ENCODE measurements at regions not wholly inside any gene's neighbourhood (a gene's known extent, or its start where the extent isn't known, plus 50 kb on each side); places are given as distances from the start of the nearest gene placed in this dataset.

DNA sequence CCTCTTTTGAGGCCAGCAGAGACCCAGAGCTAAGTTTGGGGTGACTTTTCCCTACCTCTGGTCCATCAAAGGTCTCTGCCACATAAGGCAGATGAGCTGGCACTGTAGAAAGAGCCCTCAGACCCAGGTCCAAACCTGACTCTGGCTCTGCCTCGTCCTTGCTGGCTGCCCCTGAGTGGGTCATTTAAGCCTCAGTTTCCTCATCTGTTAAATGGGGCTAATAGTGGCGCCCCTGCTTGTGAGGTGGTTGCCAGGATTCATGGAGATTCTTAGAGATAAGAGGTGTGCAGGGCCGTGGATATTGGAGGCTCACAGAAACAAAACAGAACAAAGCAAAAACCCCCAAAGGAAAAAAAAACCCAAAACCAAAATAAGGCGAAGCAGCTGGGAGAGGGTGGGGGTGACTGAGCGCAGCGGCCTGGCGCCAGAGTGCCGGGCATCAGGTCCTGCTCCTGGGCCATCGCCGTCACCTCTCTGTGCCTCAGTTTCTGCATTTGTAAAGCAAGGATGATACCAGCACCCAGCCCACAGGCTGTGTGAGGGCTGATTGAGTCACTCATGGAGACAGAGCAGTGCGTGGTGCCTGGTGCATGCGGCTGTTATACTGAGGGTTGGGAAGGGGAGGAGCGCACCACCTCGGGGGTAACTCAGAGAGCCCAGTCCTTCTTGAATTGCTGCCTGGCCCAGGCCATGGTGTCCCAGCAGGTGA is 133.8 kb upstream of the PTPN1 start:
- H3K27me3 ChIP-seq: no peaks in the 10 kb centered on the region
- no peak overlapping the region for H3K4me3 ChIP-seq
- no peaks in the 10 kb centered on the region for H3K9me3 ChIP-seq
- DNase-seq (ENCODE audit: low spot score in 2 of 2): no peak
- peaks cover 6 to 9% of the 10 kb centered on the region in 2 donors for H3K4me1 ChIP-seq
- TF ChIP-seq POLR2A (IDR thresholded peaks at IDR 0.05) (no peak), POLR2AphosphoS5 (IDR thresholded peaks at IDR 0.05) (no peak)
- TF ChIP-seq, protein P1, sequence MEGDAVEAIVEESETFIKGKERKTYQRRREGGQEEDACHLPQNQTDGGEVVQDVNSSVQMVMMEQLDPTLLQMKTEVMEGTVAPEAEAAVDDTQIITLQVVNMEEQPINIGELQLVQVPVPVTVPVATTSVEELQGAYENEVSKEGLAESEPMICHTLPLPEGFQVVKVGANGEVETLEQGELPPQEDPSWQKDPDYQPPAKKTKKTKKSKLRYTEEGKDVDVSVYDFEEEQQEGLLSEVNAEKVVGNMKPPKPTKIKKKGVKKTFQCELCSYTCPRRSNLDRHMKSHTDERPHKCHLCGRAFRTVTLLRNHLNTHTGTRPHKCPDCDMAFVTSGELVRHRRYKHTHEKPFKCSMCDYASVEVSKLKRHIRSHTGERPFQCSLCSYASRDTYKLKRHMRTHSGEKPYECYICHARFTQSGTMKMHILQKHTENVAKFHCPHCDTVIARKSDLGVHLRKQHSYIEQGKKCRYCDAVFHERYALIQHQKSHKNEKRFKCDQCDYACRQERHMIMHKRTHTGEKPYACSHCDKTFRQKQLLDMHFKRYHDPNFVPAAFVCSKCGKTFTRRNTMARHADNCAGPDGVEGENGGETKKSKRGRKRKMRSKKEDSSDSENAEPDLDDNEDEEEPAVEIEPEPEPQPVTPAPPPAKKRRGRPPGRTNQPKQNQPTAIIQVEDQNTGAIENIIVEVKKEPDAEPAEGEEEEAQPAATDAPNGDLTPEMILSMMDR (IDR thresholded peaks at IDR 0.05): no peak
- H3K36me3 ChIP-seq: no peaks in the 10 kb centered on the region
- intact Hi-C loops (cut with DNase I; ENCODE audit: low total_unique reads): no loop called here
- H3K27ac ChIP-seq: peak overlapping the region; percentile 36 to 72

DNA sequence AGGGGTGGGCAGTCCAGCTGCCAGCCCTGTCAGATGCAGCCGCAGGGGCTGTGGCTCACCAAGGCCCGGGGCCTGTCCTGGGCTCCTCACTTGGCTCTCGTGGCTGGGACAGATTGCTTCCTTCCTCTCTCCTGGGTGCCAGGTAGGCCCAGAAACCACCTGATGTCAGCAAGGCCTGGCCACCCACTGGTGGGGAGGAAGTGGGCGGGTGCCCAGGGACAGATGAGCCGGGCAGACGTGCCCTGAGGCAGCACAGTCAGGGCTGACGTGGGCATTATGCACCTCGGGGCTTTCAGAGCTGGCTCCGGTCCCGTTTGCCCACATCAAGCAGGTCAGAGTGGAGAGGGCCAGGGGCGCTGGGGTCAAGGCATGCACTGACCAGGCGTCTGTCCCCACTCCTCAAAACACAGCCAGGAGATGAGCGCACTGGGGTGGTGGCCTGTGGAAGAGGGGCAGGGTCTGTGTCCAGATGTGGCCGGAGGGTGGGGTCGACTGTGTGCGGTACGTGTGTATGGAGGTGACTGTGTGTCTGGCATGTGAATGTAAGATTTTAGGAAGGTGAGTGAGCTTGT is 133.2 kb upstream of the PTPN1 start:
- DNase-seq (ENCODE audit: low spot score in 2 of 2): no peak
- intact Hi-C loops (cut with DNase I; ENCODE audit: low total_unique reads): no loop called here

DNA sequence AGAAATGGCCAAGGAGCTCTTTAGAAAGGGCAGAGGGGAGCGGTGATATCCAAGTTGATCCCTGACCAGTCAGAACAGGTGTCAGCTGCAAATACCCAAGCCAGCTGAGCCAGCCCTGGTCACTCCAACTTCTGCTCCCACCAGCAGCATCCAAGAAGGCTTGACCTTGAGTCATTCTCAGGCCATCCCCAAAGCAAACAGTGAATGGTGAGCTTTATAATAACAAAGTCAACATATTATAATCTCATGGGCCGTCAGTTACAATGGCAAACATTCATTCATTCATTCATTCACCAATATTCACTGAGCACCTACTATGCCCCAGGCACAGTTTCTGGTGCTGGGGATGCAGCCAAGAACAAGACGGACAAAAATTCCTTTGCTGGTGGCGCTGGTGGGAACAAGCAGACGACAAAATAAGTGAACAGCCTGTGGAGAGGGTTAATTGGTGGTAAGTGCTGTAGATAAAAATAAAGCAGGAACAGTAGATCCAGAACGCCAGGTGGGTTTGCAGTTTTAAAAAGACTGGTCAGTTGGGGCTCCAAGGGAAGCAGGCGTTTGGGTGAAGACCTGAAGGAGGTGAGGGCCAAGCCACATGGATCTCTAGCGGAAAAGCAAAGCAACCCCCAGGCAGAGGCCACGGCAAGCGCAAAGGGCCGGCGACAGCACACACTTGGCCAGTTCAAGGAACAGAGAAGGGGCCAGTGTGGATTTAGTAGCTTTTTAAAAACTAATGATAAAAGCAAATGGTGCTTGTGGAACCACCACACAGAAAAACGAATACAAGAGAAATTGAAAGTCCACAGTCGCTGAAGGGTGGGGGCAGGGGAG is 131.8 kb upstream of the PTPN1 start:
- H3K36me3 ChIP-seq: no peaks in the 10 kb centered on the region
- H3K4me3 ChIP-seq: peak overlapping the region; percentile 17 to 52 (median 24)
- no peak for DNase-seq (ENCODE audit: low spot score in 2 of 2)
- no peak for TF ChIP-seq POLR2A (IDR thresholded peaks at IDR 0.05)
- TF ChIP-seq POLR2AphosphoS5 (IDR thresholded peaks at IDR 0.05): no peak
- TF ChIP-seq, protein P1 (IDR thresholded peaks at IDR 0.05): no peak
- H3K4me1 ChIP-seq: peaks cover 6 to 9% of the 10 kb centered on the region in 2 donors
- no peaks in the 10 kb centered on the region for H3K27me3 ChIP-seq
- H3K27ac ChIP-seq: peak overlapping the region; percentile 90
- intact Hi-C loops (cut with DNase I; ENCODE audit: low total_unique reads): no loop called here
- no peaks in the 10 kb centered on the region for H3K9me3 ChIP-seq

More for the DNA sequence above, 133.2 kb upstream of the PTPN1 start:
- no peaks in the 10 kb centered on the region for H3K36me3 ChIP-seq
- H3K4me3 ChIP-seq: no peak overlapping the region
- H3K27me3 ChIP-seq: no peaks in the 10 kb centered on the region
- no peaks in the 10 kb centered on the region for H3K9me3 ChIP-seq
- peak overlapping the region; percentile 36 to 72 for H3K27ac ChIP-seq
- no peak for TF ChIP-seq POLR2AphosphoS5 (IDR thresholded peaks at IDR 0.05)
- TF ChIP-seq, protein P1 (IDR thresholded peaks at IDR 0.05): no peak
- no peak for TF ChIP-seq POLR2A (IDR thresholded peaks at IDR 0.05)
- H3K4me1 ChIP-seq: peaks cover 6 to 9% of the 10 kb centered on the region in 2 donors

DNA sequence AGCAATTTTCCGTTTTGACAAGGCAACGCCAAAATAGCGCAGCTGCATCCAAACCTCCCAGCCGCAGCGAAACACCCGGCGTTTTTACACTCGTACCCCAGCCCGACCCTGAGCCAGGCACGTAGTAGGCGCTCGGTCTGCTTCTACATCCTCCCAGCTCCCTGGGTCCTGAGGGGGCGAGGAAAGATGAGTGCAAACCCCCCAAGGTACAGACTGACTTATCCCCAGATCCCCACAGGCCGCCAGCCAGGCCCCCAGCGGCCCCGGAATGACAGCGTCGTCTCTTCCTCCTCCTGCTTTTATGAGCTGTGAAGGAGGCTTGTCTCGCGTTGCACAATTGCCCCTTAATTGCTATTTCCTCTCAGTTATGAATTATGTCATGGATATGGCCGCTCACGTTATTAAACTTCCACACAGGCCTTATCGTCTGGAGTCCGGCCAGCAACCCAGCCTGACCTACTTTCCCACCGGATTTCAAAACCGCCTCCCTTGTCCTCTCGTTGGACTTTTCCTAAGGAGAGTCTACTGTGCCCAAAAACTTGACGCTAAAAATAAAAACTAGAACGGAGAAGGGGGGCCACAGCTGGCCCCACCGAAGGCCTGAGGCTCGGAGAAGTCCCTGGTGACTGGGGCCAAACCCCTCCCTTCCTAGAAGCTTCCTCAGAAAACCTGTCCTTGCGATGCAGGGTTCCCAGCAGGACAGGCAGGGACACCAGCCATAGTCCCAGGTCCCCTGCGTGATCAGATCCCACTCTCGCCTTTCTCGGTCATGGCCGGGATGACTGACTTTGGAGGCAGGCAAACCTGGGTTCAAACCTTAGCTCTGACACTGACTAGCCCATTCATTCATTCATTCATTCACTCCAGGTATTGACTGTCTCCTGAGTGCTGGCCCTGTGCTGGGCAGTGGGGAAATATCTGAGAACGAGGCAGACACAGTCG is 130.9 kb upstream of the PTPN1 start:
- Histone ChIP-seq H3K27ac (peak overlapping the region; percentile 90), H3K4me3 (peak overlapping the region; percentile 17 to 52 (median 24)), H3K4me1 (peaks cover 6 to 9% of the 10 kb centered on the region in 2 donors), H3K36me3 (no peaks in the 10 kb centered on the region), H3K9me3 (no peaks in the 10 kb centered on the region), H3K27me3 (no peaks in the 10 kb centered on the region)
- TF ChIP-seq POLR2A (IDR thresholded peaks at IDR 0.05): peak; percentile 82
- peak; percentile 74 to 95 (median 89) for TF ChIP-seq POLR2AphosphoS5 (IDR thresholded peaks at IDR 0.05)
- TF ChIP-seq, protein P1 (IDR thresholded peaks at IDR 0.05): peak in 2 of 3 donors; percentile 16 to 18
- intact Hi-C loops (cut with DNase I; ENCODE audit: low total_unique reads): no loop called here
- peak; percentile 80 to 94 for DNase-seq (ENCODE audit: low spot score in 2 of 2)

All from breast epithelium (tissue), 4 donors.